NCI-H2029 treated with DMSO at 0.1 percent for 48 hours (cell line): ENCODE measurements at regions not wholly inside any gene's neighbourhood (a gene's known extent, or its start where the extent isn't known, plus 50 kb on each side); places are given as distances from the start of the nearest gene placed in this dataset.
"Not testable (repeated sequence)": the region's sequence is repeated elsewhere in the genome, so short reads cannot be mapped to it uniquely, and the experiment has no call there.

ENCODE experiments used
- DNase-seq: peaks from one replicate; lab custom pipeline; 2025; lab: John Stamatoyannopoulos, UW

DNA sequence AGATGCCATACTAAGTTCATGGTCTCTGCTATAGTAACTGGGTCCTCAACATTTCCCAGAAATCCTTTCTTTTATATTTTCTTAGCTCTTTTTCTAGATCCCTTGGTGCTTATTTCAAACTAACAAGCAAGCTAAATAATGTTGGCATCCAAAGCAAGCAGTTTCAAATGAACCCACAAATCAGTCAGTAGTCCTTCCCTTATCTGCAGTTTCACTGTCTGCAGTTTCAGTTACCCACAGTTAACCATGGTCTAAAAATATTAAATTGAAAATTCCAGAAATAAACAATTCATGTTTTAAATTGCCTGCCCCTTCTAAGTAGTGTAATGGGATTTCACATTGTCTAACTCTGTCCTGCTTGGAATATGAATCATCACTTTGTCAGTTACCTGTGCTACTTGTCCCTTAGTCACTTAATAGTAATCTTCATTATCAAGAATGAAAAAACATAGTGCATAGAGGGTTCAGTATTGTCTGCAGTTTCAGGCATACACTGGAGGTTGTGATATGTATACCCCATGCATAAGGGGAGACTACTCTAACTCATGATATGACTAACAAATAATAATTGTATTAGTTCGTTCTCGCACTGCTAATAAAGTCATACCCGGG, 633.7 kb downstream of the MECOM start:
- DNase-seq = no peak

DNA sequence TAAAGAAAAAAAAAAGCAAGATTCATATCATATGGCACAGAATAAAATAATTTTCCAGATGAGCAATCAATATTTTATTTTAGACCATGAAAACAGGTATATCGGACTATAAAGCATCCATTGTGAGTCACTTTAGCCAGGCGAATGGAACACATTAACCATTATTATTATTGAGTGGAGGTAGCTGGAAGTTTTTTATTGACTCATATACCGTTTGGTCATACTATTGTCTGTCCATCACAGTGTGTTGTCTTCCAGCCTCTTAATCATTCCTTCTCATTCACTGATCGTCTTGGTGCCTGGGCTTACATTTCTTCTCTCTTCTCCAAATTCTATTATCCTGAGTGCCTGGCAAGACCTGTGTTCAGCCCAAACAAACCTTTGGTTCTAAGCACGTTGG, 634.8 kb downstream of the MECOM start:
- no peak for DNase-seq

DNA sequence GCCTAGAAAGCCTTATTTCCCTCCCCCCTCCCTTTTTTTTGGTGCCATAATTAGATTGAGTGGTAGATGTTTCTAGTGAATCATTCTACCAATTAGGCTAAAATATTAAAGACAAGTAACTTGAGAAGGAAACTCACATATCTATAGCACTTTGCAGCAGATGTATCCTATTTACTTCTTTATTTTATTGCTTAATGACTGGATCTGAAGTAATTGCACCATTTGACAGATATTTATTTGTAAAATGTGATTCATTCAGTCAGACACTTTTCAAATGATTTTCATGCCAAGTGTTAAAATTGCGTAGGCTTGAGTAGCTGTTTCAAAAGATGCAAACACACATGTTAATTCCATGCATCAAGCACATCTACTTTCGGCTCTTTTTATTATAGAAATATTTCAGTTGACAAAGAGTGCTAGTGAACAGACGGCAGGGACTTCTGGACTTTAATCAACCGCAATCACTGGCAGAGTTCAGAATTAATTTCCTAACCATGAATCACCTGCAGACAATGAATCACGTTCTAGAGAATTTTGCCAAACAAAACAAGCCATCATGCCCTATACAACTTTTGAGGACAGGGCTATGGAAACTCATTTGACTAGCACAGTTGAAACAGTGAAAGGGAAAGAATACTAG, 636.8 kb downstream of the MECOM start:
- no peak for DNase-seq

- DNase-seq = no peak
Measured at GRCh38 chr3:169022457-169022856, 641.1 kb downstream of the MECOM start.

DNA sequence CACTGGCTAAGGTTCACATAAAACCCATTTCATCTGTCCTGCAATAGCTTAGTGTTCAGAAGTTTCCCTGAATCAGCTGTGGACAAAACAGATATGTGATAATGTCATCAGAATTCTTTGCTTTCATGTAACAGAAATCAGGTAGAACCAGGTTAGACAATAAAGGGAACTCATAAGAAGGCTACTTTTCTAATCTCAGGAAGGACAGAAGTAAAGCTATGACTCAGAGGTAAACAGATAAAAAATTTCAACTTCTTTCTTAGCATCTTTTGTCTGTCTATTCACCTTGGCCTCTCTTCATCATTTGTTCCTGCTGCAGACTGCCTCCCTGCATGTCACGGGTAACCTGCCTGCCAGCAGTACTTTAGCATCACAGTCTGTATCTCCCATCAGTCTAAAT, 643.1 kb downstream of the MECOM start:
- no peak for DNase-seq

DNA sequence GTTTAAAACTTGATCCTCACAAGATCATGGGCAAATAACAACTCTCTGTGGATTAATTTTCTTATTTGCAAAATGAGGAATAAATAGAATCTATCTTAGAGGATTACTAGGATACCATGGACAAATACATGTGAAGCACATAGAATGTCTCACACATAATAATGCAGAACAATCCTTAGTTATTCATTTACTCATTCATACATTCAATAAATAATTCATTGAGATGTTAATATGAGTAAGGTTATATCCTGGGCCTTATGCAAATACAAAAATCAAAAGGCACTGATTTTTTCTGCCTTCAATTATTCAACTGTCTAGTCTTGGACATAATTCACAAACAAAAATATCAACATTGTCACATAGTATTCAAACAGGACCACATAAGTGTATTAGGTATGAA, 654.1 kb downstream of the MECOM start:
- no peak for DNase-seq

- DNase-seq = no peak
Measured at GRCh38 chr3:169008776-169009358, 654.6 kb downstream of the MECOM start.

- DNase-seq = no peak
Measured at GRCh38 chr3:169007145-169007544, 656.4 kb downstream of the MECOM start.

DNA sequence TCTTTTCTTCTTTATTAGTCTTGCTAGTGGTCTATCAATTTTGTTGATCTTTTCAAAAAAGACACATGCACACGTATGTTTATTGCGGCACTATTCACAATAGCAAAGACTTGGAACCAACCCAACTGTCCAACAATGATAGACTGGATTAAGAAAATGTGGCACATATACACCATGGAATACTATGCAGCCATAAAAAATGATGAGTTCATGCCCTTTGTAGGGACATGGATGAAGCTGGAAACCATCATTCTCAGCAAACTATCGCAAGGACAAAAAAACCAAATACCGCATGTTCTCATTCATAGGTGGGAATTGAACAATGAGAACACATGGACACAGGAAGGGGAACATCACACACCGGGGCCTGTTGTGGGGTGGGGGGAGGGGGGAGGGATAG, 657.1 kb downstream of the MECOM start:
- not testable (repeated sequence) for DNase-seq

DNA sequence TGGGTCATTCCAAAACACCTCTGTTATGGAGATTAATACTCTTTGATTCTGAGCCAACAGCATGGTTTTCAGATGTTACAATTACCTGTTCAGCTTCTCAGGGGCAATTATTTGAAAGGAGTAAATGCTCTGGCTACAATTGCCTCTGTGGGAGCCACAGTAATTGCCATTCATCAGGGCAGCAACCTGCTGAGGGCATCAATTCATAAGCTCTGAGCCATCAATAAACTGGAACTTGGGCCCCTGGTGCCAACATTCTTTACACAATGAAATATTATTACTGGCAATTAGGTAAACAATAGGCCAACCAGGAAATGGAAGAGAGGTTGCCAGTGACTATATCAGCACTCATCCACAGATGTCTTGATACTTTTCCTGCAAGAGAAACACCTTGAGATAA, 660.8 kb downstream of the MECOM start:
- DNase-seq = no peak

GRCh38 chr3:168998792-168999191, 664.7 kb downstream of the MECOM start:
- DNase-seq = no peak

DNA sequence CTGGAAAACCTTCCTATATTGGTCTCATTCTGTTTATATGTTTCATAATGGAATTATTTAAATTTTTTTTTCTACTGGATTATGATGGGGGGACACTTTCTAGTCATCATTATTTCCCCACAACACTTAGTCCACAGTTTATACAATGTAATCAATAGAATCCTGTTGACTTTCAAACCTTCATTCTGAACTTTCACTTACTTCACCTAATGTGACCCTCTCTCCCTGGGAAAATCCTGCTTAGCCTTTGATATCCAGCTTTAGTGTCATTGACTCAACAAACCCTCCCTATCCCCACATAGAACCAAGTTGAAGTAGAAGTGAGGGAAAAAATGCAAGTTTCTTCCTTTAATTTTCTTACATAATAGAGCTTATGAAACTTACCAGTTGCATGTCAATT, 666.0 kb downstream of the MECOM start:
- DNase-seq = no peak

DNA sequence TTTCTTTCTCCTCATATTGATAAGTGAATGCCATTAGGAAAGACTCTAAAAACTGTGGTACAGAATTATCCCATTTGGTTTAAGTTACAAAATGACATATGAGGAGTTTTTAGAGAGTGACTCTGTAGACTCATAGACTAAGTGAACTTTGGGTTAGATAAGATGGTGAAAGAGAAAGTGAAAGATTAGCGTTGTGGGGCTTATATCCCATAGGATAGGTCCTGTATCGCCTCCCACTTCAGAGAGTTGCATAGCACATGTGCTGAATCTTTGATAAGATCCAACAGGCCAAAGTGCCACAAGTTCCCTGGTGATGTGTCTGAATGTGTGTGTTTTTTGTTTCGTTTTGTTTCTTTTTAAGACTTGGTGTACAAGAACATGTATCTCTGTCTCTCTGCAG, 666.9 kb downstream of the MECOM start:
- no peak for DNase-seq

DNA sequence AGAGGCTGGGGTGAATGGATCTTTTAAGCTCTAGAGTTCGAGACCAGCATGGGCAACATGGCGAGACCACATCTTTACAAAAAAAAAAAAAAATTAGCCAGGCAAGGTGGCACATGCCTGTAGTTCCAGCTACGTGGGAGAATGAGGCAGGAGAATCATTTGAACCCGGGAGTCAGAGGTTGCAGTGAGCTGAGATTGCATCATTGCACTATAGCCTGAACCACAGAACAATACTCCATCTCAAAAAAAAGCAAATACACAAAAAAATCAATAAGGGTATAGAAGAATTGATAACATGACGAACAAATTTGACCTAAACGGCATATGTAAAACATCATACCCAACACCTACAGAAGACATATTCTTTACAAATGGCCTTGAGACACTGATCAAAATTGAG, 668.4 kb downstream of the MECOM start:
- no peak for DNase-seq

DNA sequence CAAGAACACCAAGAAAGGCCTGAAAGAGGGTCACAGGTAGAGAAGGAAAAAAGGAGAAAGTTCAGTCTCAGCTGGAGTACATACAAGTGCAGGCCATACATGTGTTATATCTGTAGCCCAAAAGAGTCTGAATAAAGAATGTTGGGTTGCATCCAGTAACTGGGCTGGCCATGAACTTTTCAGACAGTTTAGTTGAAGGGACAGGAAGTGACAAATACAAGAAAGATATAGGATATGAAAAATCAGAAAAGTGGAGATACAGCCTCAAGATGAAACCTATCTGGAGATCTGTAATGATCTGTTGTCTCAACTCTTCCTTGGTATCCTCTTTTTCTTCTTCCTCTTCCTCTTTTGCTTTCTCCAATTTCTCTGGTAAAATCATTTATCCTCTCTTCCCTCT, 671.7 kb downstream of the MECOM start:
- no peak for DNase-seq

DNA sequence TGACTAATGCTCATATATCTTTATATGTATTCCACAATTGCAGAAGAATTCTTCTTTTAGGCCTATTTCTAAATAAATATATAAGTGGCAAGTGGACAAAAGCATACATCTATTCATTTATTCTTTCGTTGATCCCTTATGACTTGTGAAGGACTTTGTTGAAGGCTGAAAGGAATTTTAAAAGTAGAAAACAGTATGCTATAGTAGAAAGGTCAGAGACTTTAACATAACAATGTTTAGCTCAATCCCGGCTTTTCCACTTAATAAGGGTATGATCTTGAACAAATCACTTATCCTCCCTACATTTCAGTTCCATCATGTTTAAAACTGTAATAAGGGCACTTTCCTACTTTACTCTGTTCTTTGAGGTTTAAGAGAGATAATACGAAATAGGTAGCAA, 672.9 kb downstream of the MECOM start:
- no peak for DNase-seq

DNA sequence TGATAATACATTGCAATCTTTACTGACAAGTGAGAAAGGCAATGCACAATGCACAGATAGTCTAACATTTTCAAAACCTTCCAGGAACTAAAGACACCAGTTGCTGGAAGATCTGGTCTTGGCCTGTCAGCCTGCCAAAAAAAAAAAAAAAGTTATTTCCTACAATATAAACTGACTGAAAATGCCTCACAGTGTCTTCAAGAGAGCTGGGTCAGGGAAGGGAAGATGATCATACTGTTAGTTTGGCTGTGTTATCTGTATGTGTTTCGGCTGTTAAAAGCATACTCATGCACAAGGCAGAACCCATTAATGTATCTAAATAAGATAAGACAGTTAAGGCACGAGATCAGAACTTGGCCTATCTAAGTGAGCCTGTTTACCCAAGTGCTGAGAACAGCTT, 673.4 kb downstream of the MECOM start:
- DNase-seq = no peak

- DNase-seq = no peak
Measured at GRCh38 chr3:168989396-168989795, 674.1 kb downstream of the MECOM start.

DNA sequence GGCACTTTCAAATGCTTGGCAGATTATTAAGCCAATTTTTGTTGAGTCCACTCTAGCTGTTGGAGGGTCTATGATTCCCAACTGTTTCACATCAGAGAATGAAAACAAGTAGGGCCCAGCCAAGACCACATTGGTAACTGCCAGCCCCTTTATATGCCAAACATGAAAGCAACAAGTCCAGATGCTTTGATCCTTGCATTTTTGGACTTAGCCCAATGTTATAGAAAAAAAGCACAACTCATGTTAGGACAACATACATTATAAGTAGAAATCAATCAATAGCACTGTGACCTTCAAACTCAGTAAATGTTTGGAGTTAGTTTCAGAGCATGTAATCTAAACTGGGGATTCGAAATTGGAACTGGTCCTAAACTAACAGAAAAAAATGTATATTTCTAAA, 674.7 kb downstream of the MECOM start:
- DNase-seq = no peak

GRCh38 chr3:168984872-168985271, 678.6 kb downstream of the MECOM start:
- no peak for DNase-seq

GRCh38 chr3:168983046-168983445, 680.5 kb downstream of the MECOM start:
- no peak for DNase-seq

- no peak for DNase-seq
Measured at GRCh38 chr3:168981396-168981795, 682.1 kb downstream of the MECOM start.

DNA sequence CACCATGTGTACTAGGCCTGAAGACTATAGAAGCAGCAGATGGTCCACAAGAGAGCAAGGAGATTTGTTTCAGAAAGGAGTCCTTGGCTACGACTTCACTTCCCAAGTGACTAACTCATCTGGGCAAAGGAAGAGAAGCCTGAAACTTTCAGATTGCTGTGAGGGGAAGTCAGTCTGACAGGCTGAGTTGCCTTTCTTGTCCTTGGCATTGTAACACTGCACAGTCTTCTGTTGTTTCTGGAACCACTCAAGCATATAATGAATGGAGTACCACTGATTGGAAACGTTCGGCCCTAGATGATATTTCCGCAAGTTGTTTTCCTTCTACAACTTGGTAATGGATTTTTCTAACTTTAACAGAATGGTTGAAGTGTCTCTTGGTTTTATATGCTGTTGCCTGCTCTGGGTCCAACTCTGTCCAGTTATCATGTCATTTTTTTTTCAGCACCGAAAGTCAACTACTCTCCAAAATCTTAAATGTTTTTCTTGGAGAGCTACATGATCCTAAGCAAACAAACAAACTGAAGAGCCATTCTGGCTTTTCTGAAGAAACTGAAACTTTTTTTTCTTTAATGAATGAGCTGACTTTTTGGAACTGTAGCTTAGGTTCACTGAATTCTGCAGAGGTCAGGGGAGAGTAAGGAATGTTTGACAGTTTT, 685.7 kb downstream of the MECOM start:
- DNase-seq = no peak
